NT2/D1 (cell line): ENCODE measurements at regions not wholly inside any gene's neighbourhood (a gene's known extent, or its start where the extent isn't known, plus 50 kb on each side); places are given as distances from the start of the nearest gene placed in this dataset.

Source experiments
- YY1 ChIP-seq: IDR thresholded peaks from 2 replicates; pipeline ENCODE4 v1.6.1; 2011; ENCODE audit not compliant: insufficient read length, insufficient read depth
- ZNF274 ChIP-seq: IDR thresholded peaks from 2 replicates; pipeline ENCODE4 v1.6.1; 2011; ENCODE audit warnings: mild to moderate bottlenecking, low read depth, low read length

GRCh38 chr12:41919048-41919447 is 225.6 kb downstream of the GXYLT1 start:
- no peak for TF ChIP-seq YY1
- TF ChIP-seq ZNF274, result no peak
